Glomerular visceral epithelial cell (primary cell): ENCODE measurements at regions not wholly inside any gene's neighbourhood (a gene's known extent, or its start where the extent isn't known, plus 50 kb on each side); places are given as distances from the start of the nearest gene placed in this dataset.

Experiments used
- DNase-seq: peaks from one replicate; pipeline ENCODE4 v3.0.0-alpha.2; 2016; ENCODE audit errors: extremely low spot score

DNA sequence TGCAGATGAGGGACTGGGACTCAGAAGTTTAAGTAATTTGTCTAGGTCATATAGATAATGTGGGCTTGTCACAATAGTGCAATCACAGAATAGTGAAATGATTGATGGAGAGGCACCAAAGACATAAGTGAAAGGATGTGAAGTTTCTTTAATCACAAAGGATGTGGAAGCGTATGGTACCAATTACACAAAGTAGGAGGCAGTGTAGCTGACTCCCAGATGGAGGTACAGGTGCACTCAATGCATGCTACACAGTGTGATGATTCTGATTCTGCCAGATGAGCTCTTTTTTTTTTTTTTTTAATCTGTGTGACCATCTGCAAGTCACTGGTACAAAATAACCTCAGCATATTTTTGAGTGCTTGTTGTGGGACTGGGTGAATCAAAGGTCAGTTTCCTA lies 411.3 kb downstream of the SPRY1 start:
- DNase-seq = no peak

DNA sequence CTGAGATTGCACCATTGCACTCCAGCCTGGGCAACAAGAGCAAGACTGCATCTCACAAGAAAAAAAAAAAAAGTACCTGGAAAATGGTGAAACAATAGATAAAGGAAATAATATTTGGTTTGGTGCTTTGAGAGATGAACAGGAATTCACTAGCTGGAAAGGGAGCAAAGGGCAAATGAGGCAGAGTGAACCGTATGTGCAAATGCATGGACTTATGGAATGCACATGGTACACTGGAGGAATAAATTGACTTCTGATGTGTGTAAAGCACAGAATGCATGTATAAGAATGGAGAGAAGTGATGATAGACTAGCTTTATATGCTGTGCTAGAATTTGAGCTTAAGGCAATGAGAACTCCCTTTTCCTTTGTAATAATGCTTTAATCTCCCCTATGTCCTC lies 413.3 kb downstream of the SPRY1 start:
- no peak for DNase-seq

DNA sequence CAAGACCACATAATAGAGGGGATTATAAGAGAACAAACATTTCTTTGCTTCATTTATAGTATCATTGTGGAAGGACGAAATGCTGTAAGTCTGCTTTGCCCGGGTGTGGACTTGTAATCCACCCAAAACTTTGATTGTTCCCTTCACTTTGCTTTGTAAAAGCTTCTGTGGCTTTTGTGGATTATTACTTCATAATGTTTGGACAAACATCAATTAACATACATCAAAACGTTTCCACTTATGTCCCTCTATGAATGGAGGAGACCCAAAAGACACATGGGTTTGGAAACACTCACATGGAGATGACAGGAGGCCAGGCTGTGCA lies 415.4 kb downstream of the SPRY1 start:
- no peak for DNase-seq

DNA sequence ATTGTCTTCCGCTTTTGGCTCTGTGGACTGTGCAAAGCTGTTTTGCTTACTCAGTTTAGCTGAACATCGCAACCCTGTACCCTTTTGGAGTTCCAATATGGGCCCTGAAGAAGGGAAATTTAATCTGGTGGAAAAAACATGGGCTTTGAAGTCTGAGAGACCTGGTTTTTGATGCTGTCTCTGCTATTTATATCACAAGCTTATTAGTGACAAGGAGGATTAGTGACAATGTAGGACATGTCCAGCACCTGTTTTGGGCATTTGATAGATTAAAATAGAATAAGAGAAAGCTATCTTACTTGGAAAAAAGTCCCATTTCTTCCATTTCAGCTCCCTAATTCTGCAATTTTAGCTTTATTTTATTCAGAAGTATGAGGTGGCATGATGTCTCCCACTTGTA lies 417.3 kb downstream of the SPRY1 start:
- DNase-seq = no peak

DNA sequence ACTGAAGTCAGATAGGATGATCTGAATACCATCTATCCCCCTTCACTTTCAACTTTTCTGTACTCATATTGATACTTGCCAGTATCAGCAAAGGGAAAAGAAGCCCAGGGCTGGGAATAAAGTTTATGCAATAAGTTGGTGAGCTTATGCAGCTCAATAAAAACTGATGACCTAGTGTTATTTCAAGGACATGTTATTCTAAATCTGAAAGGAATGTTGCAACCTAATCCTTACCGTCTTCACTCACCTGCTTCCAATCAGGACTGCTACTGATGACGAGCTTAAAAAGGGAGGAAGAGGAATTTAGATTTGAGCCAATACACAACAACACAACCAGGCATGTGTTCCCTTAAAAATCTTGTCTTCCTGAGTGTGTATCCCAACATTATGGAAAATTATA lies 419.9 kb downstream of the SPRY1 start:
- DNase-seq = no peak

DNA sequence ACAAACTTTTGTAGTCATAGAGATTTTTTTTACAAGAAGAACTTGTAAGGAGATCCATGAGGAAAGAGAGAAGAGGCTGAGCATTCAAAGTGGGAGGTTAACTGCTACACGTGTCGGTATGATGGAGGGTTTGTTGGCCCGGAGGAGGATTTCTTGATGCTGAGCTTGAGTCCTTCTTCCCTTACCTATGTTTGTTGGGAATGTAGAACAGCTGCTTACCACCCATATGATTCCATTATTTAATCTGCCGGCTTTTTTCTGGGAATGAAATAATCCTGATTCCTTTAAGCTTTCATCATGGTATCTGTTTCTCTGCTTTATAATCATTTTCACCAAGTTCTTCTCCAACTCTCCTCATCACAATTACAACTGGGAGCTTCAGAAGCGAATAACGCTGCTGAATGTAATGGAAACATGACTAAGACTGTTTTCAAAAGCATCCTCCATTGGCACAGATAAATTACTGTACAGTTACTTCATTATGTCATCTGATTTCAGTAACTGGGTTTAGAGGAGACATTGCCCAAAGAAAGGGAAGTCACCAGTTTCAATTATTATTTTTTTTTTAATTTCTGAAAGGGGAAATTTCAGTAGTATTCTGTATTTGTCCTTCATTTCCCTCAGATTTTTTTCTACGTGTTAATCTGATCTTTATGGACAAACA lies 420.6 kb downstream of the SPRY1 start:
- DNase-seq = no peak

DNA sequence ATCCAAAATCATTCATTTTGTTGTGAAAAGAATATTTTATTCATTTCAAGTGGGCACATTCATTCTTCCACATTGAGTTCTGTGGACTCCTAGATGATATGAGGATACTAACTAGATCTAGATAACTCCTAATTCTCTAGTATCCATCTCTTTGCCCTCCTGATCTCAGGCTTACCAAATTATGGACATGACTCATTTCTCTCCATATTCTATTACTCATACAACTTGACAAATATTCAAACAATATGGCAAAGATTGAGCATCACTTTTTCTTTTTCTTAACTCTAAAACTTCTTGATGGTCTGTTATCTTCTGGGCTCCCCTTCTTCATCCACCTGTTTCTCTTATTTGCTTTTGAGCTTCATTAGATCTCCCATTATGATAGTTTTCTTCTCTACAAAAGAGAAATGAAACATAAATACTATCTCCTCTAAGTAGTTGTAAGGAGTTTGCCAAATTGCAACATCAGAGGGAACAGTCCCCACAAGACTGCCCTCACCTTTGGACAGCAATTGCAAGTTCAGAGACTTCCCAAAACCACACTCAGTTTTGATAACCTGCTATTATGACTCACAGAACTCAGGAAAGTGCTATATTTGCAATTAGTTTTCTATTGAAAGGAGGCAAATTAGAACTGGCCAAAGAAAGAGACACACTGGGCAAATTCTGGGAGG lies 422.9 kb downstream of the SPRY1 start:
- no peak for DNase-seq

DNA sequence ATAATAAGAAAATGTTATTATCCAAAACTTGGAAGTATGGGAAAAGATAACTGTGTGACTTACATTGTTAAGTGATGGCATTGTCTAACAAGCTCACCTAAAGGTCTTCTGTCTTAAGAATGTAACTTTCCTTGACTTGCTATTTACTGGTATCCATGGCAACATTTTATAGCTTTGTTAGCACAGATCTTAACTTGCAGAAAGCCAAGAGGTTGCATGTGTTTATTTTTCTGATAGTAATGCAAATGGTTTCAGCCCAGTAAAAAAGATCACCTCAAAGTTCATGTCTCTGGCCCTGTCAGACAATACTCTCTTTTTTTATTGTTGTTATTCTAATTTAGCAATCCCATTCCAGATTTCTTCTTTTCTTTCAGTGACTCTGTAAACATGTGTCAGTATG lies 425.3 kb downstream of the SPRY1 start:
- DNase-seq = no peak

DNA sequence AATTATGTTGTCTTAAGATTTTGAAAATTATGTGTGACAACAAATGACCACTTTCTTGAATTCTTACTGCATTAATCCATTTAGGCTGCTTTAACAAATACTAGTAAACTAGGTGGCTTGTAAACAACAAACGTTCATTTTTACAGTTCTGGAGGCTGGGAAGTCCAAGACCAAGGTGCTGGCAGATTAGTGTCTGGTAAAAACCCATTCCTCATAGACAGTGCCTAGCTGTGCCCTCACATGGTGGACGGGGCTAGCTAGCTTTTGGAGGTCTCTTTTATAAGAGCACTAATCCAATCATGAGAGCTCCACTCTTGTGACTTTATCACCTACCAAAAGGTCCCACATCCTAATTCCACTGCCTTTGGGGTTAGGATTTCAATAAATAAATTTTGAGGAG lies 425.8 kb downstream of the SPRY1 start:
- no peak for DNase-seq

DNA sequence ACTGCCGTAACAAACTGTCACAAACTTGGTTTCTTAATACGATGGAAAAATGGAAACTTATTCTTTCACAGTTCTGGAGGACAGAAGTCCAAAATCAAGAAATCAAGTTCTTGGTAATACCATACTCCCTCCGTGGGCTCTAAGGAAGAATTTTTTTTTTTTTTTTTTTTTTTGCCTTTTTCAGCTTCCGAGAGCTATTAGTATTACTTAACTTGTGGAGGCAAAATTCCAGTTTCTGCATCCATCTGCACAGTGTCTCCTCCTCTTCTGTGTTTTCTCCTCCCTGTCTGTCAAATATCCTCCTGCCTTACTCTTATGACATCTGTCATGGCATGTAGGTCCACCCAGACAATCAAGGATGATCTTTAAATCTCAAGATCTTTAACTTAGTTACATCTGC lies 426.6 kb downstream of the SPRY1 start:
- no peak for DNase-seq

DNA sequence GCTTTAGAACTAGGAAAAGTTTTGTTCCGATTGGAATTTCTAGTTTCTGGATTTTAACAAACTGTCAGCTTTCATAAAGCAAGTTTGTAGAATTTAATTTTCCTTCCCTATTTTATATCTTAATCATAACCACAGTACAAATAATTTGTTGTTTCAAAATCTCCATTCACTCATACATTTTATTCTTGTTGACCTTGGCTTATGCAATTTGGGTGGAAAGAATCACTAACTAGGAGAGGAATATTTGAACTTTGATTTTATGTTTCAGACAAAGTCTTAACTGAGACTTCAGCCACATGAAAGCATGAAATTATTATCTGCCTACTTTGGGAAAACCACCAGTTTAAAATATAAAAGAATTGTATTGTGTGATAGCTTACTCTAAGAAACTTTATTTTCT lies 427.9 kb downstream of the SPRY1 start:
- DNase-seq = no peak

DNA sequence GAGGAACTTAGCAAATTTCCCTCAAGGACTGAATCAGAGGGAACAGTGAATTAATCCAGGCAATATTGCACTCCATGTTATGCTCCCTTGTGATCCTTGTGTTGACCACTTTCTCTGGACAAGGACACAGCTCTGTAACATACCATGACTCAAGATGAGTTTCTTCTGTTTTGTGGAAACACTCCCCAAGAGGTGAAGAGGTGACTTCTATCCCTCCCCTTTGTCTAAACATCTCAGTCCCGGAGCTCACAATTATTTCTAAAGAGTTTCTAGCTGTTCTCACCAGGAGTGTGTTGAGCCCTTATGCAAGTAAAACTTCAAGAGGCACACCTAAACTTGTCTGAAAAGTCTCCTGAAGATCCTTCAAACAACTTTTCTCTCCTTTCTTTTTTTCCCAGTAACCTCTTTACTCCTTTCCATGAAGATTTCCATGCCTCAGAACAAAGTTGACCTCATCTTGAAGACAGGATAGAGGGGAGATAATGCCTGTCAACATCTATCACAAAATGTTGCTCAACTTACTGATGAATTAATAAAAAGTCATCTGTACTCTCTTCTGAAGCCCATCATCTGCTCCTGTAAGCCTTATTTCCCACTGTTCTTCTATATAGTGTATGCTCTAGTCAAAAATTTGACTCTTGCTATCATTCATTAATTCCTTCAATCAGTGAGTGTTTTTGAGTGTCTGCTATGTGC lies 429.1 kb downstream of the SPRY1 start:
- no peak for DNase-seq

DNA sequence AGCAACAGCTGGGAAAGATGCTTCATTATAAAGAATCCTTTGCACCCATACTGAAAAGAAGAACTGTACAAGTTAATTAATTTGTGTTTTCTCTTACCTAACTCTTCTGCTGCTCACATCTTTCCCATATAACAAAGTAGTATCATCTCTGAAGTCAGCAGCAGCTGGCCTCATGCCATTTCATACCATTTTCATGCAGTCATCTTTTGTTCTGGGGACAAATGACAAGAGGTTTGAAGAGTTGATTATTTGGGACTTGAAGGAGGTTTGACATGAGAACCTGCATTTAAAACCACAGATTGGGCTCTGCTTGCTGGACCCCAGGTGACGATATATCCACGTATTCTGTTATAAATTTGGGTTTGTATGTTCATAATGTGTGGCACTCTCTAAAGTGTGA lies 430.3 kb downstream of the SPRY1 start:
- peak; percentile 49 for DNase-seq

DNA sequence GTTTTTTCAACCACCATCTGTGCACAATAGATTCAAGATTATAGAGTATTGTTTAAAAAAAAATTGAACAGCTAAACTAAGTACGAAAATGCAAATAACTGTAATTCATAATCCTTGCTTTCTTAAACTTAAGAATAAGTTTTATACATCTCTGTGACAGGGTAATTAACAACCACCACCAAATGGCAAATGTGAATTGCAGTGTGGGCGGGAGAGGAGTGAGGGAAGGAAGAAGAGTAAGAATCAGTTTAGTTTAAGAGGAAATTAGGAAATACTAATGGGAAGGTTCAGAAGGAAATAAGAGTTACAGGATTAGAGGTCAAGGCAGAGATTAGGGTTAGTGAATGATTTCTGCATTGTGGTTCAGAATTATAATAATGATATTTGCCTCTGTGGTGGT lies 430.9 kb downstream of the SPRY1 start:
- DNase-seq = no peak

DNA sequence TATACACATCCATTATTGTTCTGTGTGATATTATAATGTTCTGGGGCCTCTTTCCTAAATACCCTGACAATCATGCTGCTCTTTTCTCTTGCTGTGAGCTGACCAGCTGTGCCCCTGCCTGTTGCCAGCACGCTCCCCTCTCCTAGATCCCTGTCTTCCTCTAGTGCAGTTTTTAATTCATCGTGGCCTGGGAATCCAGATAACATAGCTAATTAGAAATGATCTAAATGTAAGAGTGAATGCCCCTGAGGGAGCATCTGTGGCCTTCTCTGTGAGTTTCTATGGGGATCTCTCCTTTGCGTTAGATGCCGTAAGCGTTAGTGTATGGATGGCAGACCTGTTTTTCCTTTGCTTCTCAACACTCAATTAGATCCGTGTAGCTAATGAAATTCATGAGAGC lies 434.3 kb downstream of the SPRY1 start:
- no peak for DNase-seq

DNA sequence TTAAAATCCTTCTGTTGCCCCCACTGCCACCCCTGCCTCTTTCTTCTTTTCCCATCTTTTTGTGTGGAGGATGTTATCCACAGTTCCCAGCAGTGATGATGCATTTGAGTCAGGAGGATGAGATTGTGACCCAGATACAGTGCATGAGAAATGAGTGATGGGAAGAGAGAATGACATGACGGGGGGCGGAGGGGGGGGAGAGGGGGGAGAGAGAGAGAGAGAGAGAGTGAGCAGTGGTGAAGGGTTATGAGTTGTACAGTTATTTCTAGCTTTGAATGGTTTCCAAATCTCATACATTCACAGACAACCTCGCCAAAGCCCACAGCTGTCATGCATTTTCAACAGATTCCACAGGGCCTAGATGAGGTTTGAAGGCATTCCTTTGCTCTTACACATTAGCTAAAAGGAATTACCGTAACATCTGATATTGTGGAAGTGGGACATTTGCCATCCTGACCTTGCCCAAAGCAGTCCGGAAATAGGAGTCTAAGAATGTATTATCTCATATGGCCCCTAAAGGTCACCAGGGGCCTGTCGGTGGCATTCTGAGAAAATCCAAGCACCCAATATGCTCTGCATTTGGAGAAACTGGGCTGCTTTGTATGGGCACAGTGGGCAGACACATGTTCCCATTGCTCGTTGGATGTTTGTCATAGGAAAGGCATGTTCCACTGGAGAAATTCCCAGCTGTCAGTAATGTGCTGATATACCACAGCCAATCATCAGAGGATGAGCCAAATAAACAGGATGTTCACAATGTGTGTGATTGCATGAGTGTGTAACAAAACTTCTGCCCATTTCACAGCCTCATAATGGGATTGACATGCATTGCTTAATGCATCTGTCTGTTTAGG lies 435.8 kb downstream of the SPRY1 start:
- DNase-seq = peak; percentile 98

DNA sequence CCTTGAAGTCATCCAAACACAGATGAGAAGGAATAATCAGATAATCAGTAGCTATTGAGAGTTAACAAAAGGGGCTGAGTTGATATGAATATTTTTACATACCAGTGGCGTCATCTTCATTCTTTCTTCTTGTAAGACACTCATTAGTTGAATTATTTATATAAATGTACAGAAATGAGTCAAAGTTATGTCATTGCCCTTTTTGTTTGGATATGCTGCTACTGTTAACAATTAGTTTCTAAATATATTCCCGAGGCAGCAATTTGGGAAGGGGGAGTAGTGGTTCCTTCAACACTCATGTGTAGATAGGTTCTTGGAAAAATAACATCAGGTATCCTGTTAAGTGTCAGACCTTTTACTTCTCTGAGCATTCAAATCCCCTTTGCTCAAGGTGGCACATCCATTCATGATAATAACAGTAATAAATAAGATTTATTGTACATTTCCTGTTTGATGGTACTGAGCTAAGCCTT lies 436.6 kb downstream of the SPRY1 start:
- no peak for DNase-seq

DNA sequence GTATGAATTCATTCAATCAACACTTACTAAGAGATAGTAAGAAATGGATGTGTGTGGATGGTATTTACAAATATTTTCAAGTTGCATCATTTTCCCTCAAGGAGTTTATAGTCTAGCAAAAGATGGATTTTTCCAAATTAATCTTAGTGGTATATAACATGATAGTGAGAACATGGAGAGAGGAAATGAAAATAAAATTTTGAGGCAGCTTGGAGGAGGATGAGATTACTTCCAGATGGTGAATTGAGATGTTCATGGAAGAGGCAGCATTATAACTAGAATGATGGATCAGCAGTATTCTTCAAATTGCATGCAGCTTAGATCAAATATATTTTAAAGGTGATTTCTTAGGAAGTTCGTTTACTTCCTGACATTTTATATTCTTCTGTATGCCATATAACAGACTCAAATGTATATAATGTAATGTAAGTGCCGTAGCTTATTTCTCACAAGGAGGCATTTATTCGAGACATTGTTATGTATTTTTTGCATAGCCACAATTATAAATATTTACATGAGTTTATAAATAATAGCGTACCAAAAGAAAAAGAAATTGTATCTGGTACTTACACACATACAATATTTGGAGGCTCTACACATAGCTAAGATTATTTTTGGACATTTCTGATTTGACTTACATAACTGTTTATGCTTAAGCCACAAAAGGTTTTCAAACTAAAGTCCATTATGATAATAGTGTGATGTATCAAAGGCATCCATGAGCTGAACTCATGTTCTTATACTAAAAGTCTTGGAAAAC lies 439.4 kb downstream of the SPRY1 start:
- no peak for DNase-seq

DNA sequence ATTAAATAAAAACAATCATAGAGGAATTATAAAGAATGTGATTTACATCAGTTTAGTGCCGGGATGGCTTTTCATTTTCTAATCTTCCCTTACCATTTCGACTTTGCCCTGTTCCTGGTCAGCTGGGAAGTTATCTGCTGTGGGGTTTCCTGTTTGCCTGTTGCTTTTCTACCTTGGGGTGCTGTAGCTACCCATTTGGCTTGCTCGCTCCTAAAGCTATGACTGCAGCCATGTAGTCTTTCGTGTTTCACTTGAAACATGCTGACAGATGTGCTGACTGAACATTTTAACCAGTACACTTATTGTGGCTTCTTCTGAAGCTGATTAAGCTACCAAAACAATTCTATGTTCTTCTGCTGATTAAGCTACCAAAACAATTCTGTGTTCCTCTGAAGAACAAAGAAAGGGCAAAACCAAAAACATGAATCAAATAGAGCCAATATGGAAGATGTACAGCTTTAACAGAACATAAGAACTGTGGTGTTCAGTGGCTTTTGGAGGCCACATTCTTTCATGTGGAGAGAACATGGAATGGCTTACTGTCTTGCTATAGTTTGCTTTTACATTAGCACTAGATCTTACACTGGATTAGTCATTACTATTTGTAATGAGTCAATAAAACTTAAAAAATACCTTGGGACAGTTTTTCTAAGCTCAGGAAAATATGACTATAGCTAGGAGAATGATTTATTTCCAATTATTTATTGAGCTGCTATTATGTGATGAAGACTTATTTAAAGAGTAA lies 440.4 kb downstream of the SPRY1 start:
- no peak for DNase-seq

DNA sequence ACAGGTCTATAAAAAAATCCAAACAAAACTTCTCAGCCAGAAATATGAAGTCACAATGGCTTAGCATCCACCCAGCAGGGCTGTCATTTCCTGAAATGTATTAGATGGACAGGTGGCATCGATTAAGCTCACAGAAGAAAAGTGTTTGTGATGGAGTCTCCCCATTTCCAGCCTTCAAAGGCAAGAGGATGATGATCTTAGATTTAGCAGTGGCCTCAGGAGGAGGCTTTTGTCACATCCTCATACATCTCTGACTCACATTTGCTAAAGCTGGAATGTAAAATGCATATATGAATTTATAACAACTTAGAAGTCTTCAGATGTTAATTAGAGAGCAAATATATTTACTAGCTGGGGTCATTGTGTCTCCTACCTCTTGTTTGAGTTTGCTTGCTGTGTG lies 441.9 kb downstream of the SPRY1 start:
- no peak for DNase-seq

DNA sequence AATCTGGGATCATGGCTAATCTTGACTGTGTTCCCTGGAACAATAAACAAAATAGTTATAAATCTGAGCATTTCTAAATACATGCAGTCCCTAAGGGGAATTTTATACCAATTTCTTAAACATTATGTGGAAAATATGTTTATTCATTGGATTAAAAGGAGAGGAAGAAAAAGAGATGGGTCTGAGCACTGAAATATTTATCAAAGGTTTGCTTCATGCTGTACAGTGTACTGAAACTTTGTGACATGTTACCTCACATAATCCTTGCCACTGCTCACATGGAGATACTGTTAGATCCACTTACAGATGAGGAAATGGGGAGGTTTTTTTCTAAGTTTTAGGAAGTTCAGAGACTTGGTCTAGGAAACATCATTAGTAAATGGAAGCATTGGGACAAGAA lies 443.6 kb downstream of the SPRY1 start:
- DNase-seq = no peak
